GM06990 (cell line): ENCODE measurements at regions not wholly inside any gene's neighbourhood (a gene's known extent, or its start where the extent isn't known, plus 50 kb on each side); places are given as distances from the start of the nearest gene placed in this dataset.
"Not testable (repeated sequence)": the region's sequence is repeated elsewhere in the genome, so short reads cannot be mapped to it uniquely, and the experiment has no call there.

Experiments
- DNase-seq: peaks from one replicate; pipeline ENCODE4 v3.0.0-alpha.2; 2011; ENCODE audit not compliant: insufficient read length; ENCODE audit errors: extremely low read depth
- H3K27me3 ChIP-seq: replicated peaks from 2 replicates; pipeline ENCODE4 v1.6.0; 2011; ENCODE audit warnings: low read length; ENCODE audit not compliant: control insufficient read depth, insufficient read depth
- H3K36me3 ChIP-seq: 2 replicates; pipeline ENCODE4 v1.5.1; 2011; ENCODE audit warnings: low read length; ENCODE audit not compliant: control insufficient read depth, insufficient read depth
- H3K4me3 ChIP-seq: replicated peaks from 2 replicates; pipeline ENCODE4 v1.5.1; 2011; ENCODE audit warnings: low read depth, mild to moderate bottlenecking, control low read depth, low read length
- TF ChIP-seq, protein P1 (sequence below): IDR thresholded peaks from 2 replicates; pipeline ENCODE4 v1.5.1; 2011; ENCODE audit warnings: low read length, control low read depth, mild to moderate bottlenecking, inconsistent platforms; ENCODE audit not compliant: insufficient read depth, poor library complexity, severe bottlenecking

DNA sequence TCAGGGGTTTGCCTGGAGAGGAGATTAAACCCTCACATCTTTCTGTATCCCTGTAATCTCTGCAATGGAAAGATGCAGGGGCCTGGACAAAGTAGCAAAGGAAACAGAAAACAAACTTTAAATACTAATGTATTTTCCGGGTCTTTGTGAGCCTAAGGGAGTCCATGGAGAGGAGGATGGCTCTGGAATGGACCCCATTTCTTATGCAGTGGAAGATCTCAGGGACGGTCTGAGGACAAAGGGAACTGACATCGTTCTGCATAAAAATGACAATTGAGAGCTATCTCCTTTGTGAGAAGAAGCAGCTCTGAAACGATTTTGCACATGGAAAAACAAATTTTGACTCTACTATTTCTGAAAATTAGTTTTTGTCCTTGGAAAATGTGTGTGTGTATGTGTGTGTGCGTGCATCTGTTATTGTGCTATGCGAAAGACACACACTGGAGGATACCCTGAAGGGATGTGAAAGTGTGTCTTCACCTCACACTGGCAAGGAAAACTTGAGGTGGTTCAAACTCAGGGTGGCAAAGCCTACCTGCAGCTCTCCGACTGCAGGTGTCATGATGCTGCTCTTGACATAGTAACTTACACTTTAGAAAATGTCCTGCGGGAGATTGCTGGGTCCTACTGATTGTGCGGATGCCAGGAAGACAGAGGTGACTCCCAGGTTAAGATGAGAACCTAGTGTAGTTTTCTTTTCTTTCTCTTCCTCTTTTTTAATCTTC lies 126.4 kb upstream of the JADE1 start:
- Histone ChIP-seq H3K36me3 (no peaks in the 10 kb centered on the region), H3K27me3 (no peaks in the 10 kb centered on the region), H3K4me3 (no peak overlapping the region)
- no peak for DNase-seq
- TF ChIP-seq, protein P1, sequence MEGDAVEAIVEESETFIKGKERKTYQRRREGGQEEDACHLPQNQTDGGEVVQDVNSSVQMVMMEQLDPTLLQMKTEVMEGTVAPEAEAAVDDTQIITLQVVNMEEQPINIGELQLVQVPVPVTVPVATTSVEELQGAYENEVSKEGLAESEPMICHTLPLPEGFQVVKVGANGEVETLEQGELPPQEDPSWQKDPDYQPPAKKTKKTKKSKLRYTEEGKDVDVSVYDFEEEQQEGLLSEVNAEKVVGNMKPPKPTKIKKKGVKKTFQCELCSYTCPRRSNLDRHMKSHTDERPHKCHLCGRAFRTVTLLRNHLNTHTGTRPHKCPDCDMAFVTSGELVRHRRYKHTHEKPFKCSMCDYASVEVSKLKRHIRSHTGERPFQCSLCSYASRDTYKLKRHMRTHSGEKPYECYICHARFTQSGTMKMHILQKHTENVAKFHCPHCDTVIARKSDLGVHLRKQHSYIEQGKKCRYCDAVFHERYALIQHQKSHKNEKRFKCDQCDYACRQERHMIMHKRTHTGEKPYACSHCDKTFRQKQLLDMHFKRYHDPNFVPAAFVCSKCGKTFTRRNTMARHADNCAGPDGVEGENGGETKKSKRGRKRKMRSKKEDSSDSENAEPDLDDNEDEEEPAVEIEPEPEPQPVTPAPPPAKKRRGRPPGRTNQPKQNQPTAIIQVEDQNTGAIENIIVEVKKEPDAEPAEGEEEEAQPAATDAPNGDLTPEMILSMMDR, result no peak

DNA sequence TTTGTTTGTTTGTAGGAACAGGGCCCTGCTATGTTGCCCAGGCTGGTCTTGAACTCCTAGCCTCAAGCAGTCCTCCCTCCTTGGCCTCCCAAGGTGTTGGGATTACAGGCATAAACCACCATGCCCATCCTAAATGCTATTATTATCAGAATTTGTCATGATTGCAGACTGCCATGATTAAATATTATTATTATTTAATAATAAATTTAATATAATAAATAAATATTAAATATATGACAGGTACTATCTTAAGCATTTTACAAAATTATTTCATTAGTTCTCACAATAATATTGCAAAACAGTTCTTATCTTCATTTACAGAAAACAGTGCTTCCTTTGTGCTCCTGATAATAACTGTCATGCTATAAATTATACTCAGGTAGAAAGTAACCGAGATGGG lies 133.4 kb upstream of the JADE1 start:
- no peak overlapping the region for H3K4me3 ChIP-seq
- TF ChIP-seq, protein P1, result no peak
- H3K36me3 ChIP-seq, result no peaks in the 10 kb centered on the region
- no peaks in the 10 kb centered on the region for H3K27me3 ChIP-seq
- DNase-seq, result no peak

DNA sequence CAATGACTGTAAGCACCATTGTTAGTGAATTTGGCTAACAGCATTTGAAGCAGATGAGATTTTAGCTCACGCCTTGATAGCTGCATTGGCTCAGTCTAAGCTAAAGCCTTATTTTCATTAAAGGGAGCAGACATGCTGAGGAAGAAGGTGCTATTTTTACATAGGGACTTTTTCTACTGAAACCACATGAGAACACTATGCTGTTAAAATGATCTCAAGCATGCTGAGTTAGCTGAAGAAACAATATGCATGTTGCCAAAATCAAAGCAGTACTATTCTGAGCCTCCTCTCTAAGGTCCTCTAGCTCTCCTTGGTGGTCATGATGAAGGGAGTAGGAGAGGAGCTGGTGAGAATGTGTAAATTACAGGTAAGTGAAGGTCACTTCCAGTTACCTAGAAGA lies 134.4 kb upstream of the JADE1 start:
- Histone ChIP-seq H3K4me3 (no peak overlapping the region; the same call in 1 of the 2 replicates), H3K36me3 (no peaks in the 10 kb centered on the region), H3K27me3 (no peaks in the 10 kb centered on the region)
- TF ChIP-seq, protein P1, result no peak
- DNase-seq, result peak; percentile 51

DNA sequence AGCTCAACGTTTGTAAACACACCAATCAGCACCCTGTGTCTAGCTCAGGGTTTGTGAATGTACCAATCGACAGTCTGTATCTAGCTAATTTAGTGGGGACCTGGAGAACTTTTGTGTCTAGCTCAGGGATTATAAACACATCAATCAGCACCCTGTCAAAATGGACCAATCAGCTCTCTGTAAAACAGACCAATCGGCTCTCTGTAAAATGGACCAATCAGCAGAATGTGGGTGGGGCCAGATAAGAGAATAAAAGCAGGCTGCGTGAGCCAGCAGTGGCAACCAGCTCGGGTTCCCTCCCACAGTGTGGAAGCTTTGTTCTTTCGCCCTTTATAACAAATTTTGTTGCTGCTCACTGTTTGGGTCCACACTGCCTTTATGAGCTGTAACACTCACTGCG lies 136.3 kb upstream of the JADE1 start:
- not testable (repeated sequence) for DNase-seq, H3K27me3 ChIP-seq, H3K4me3 ChIP-seq, H3K36me3 ChIP-seq

DNA sequence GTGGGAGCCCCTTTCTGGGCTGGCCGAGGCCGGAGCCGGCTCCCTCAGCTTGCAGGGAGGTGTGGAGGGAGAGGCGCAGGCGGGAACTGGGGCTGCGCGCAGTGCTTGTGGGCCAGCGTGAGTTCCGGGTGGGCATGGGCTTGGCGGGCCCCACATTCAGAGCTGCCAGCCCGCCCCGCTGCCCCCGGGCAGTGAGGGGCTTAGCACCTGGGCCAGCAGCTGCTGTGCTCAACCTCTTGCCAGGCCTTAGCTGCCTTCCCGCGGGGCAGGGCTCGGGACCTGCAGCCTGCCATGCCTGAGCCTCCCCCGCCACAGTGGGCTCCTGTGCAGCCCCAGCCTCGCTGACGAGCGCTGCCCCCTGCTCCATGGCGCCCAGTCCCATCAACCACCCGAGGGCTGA lies 136.9 kb upstream of the JADE1 start:
- not testable (repeated sequence) for DNase-seq, H3K36me3 ChIP-seq, H3K27me3 ChIP-seq, H3K4me3 ChIP-seq

DNA sequence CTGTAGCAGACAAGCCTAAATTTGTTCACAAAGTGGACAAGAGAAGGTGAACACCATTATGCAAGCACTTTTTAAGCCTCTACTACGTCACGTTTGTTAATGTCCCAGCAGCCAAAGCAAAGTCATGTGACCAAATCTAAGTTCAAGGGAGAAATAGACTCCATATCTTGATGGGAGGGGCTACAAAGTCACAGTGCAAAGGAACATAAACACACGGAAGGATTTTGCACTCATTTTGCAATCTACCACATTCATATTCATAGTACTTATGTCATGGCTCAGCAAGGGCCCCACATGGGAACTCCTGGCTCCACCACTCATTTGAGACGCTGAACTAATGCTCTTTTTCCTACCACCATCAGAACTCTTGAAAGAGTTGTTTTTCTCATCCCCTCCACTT lies 139.0 kb upstream of the JADE1 start:
- DNase-seq, result no peak
- H3K4me3 ChIP-seq, result no peak overlapping the region
- TF ChIP-seq, protein P1, result no peak

DNA sequence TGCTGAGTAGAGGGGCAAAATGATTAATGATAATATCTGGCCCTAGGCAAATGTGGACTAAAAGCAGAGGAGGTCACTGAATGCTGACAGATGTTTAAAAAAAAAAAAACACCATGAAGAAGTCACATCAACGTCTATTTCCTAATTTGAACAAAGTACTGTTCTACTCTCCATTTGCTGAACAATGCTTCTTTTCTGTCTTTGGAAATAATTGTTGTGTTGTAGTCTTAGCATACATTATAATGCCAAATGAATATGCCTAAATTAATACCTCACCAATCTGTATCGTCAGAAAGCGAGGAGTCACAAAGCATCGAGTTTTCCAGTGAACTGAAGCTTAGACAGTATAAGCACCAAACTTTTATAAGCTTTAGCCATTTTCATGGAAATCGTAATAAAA lies 140.9 kb upstream of the JADE1 start:
- H3K4me3 ChIP-seq, result no peak overlapping the region
- H3K36me3 ChIP-seq, result no peaks in the 10 kb centered on the region
- TF ChIP-seq, protein P1, result no peak
- H3K27me3 ChIP-seq, result no peaks in the 10 kb centered on the region
- no peak for DNase-seq

More for the DNA sequence above, 139.0 kb upstream of the JADE1 start:
- Histone ChIP-seq H3K36me3 (no peaks in the 10 kb centered on the region), H3K27me3 (no peaks in the 10 kb centered on the region)
